K562 (cell line): ENCODE measurements at regions not wholly inside any gene's neighbourhood (a gene's known extent, or its start where the extent isn't known, plus 50 kb on each side); places are given as distances from the start of the nearest gene placed in this dataset.

ENCODE experiments used
- ATAC-seq: fragments of 200-7000 bp; cut with Tn5 transposase; 3 replicates; pipeline ENCODE4 v1.9.1; 2020; ENCODE audit warnings: moderate library complexity
- BruUV-seq: library from RNA; stranded (reverse); fragments of 400-500 nt; replicated peaks from 2 replicates; lab custom pipeline; 2021; lab: Mats Ljungman, UMichigan
- CTCF ChIA-PET: fragments of 300-600 bp; formaldehyde crosslinking; extraction: SDS; loops from one replicate; lab custom pipeline; 2021; ENCODE audit warnings: low intra/inter-chr PET ratio; lab: Yijun Ruan, JAX
- POLR2A ChIA-PET: fragments of 300-600, 350-650 bp; sonication (Branson Sonifier 250); formaldehyde crosslinking; extraction: SDS; loops from one replicate; lab custom pipeline; 2021; ENCODE audit warnings: antibody characterized with exemption, inconsistent platforms; lab: Yijun Ruan, JAX
- DNase-seq, 4 experiments: peaks; one replicate each; pipeline versions ENCODE4 v3.0.0 to v3.0.0-alpha.2; 2011 to 2018; ENCODE audit warnings: low spot score in 3 of 4, mixed read lengths in 3 of 4; ENCODE audit errors: extremely low read depth in 1 of 4
- FAIRE-seq: peaks from 2 replicates; lab custom pipeline; 2011; peaks lifted over from hg19 to GRCh38; lab: Jason Lieb, UNC
- H2AFZ ChIP-seq: 2 replicates; pipeline ENCODE4 v1.6.0; 2011; ENCODE audit warnings: low read depth, low read length, control low read depth, inconsistent platforms
- H3K27ac ChIP-seq: fragments of 200-600 bp; 3 replicates; pipeline ENCODE4 v1.8.0; 2011; ENCODE audit warnings: low read depth, mild to moderate bottlenecking, control low read depth, inconsistent platforms, low read length, moderate library complexity, mixed read lengths; ENCODE audit errors: extremely low read depth
- H3K27me3 ChIP-seq, 2 experiments: fragments of 300-600 bp in 1 of 2; 2 replicates in 1 of 2; 3 replicates in 1 of 2; pipeline versions ENCODE4 v1.6.0 to v1.8.0; 2011; ENCODE audit warnings: inconsistent platforms in 2 of 2, low read length in 2 of 2, mild to moderate bottlenecking in 1 of 2, mixed read lengths in 1 of 2, moderate library complexity in 1 of 2; ENCODE audit not compliant: control insufficient read depth in 2 of 2, insufficient read depth in 2 of 2
- H3K36me3 ChIP-seq: fragments of 300-600 bp; 3 replicates; pipeline ENCODE4 v1.8.0; 2011; ENCODE audit warnings: mild to moderate bottlenecking, low read length, inconsistent platforms; ENCODE audit not compliant: control insufficient read depth, insufficient read depth
- H3K4me1 ChIP-seq, 2 experiments: fragments of 200-600 bp in 1 of 2; replicated peaks in 1 of 2; 2 replicates in 1 of 2; 3 replicates in 1 of 2; pipeline versions ENCODE4 v1.5.1 to v1.8.0; 2011; ENCODE audit warnings: inconsistent platforms in 2 of 2, low read length in 2 of 2, mild to moderate bottlenecking in 1 of 2, mixed read lengths in 1 of 2, moderate library complexity in 1 of 2; ENCODE audit not compliant: control insufficient read depth in 2 of 2, insufficient read depth in 2 of 2
- H3K4me2 ChIP-seq: 2 replicates; pipeline ENCODE4 v1.6.1; 2011; ENCODE audit warnings: low read length, control low read depth, inconsistent platforms, mixed read lengths; ENCODE audit not compliant: insufficient read depth
- H3K4me3 ChIP-seq: fragments of 200-600 bp; sonication (generic), shearing (Covaris generic); 2 replicates; pipeline ENCODE4 v1.5.1; 2016; ENCODE audit warnings: control low read depth, inconsistent platforms
- H3K79me2 ChIP-seq: fragments of 200-600 bp; 3 replicates; pipeline ENCODE4 v1.8.0; 2011; ENCODE audit warnings: low read length, inconsistent platforms; ENCODE audit not compliant: control insufficient read depth, insufficient read depth
- H3K9ac ChIP-seq, 2 experiments: 2 replicates each; pipeline versions ENCODE4 v1.6.0 to v1.6.1; 2011; ENCODE audit warnings: low read depth in 2 of 2, low read length in 2 of 2, control low read depth in 1 of 2, inconsistent platforms in 1 of 2, mild to moderate bottlenecking in 1 of 2, mixed read lengths in 1 of 2; ENCODE audit not compliant: insufficient read depth in 1 of 2
- H3K9me1 ChIP-seq: one replicate; pipeline ENCODE4 v1.6.0; 2011; ENCODE audit warnings: inconsistent platforms, mild to moderate bottlenecking, low read length, moderate library complexity; ENCODE audit not compliant: control insufficient read depth, insufficient read depth
- H3K9me3 ChIP-seq: replicated peaks from 2 replicates; pipeline ENCODE4 v1.5.1; 2011; ENCODE audit warnings: low read depth, low read length, inconsistent platforms; ENCODE audit not compliant: control insufficient read depth, insufficient read depth
- H4K20me1 ChIP-seq: replicated peaks from 2 replicates; pipeline ENCODE4 v1.6.1; 2011; ENCODE audit warnings: low read length, inconsistent platforms, mixed read lengths; ENCODE audit not compliant: control insufficient read depth, insufficient read depth
- AFF1 ChIP-seq, 2 experiments: fragments of 450-650 bp; IDR thresholded peaks; 2 replicates each; pipeline ENCODE4 v1.6.1; 2018; ENCODE audit warnings: mild to moderate bottlenecking in 2 of 2, low read depth in 1 of 2; ENCODE audit not compliant: partially characterized antibody in 2 of 2
- ARID2 ChIP-seq: fragments of 450-650 bp; IDR thresholded peaks from 2 replicates; pipeline ENCODE4 v1.6.1; 2017; ENCODE audit warnings: antibody characterized with exemption, mild to moderate bottlenecking
- ETS2 ChIP-seq: IDR thresholded peaks from 2 replicates; pipeline ENCODE4 v1.6.1; 2016; ENCODE audit warnings: borderline replicate concordance, missing genetic modification characterization, mild to moderate bottlenecking, moderate library complexity, missing compliant biosample characterization; ENCODE audit not compliant: poor library complexity, severe bottlenecking
- HNRNPK ChIP-seq: fragments of 200-400 bp; formaldehyde crosslinking; IDR thresholded peaks from one replicate; pipeline ENCODE4 v1.6.1; 2018; ENCODE audit warnings: mild to moderate bottlenecking, low read depth, low read length; ENCODE audit not compliant: poor library complexity, severe bottlenecking
- IRF2 ChIP-seq: sonication (generic); formaldehyde crosslinking; IDR thresholded peaks from 2 replicates; pipeline ENCODE4 v1.8.1; 2022; ENCODE audit warnings: mild to moderate bottlenecking, missing genetic modification reagents
- KLF6 ChIP-seq: fragments of 250-450 bp; sonication (Bioruptor Pico); IDR thresholded peaks from 2 replicates; pipeline ENCODE4 v1.4.0; 2020; ENCODE audit warnings: mild to moderate bottlenecking, moderate library complexity, borderline replicate concordance
- MTF1 ChIP-seq: fragments of 250-450 bp; sonication (Bioruptor Pico); IDR thresholded peaks from 2 replicates; pipeline ENCODE4 v1.9.0; 2021; ENCODE audit warnings: moderate library complexity, mild to moderate bottlenecking, inconsistent platforms, borderline replicate concordance
- PTBP1 ChIP-seq: fragments of 200-400 bp; formaldehyde crosslinking; IDR thresholded peaks from 2 replicates; pipeline ENCODE4 v1.6.1; 2017; ENCODE audit warnings: low read depth, low read length
- SNAPC5 ChIP-seq: fragments of 250-450 bp; sonication (Bioruptor Pico); IDR thresholded peaks from 2 replicates; pipeline ENCODE4 v1.8.0; 2021; ENCODE audit warnings: moderate library complexity, mild to moderate bottlenecking, inconsistent platforms
- SUPT5H ChIP-seq: fragments of 450-650 bp; IDR thresholded peaks from 2 replicates; pipeline ENCODE4 v1.6.1; 2016
- ZNF280A ChIP-seq: fragments of 450-650 bp; IDR thresholded peaks from 2 replicates; pipeline ENCODE4 v1.6.1; 2018; ENCODE audit warnings: mild to moderate bottlenecking, low read depth; ENCODE audit not compliant: partially characterized antibody
- ZNF311 ChIP-seq: fragments of 250-450 bp; sonication (Bioruptor Pico); IDR thresholded peaks from 2 replicates; pipeline ENCODE4 v1.4.0; 2020; ENCODE audit warnings: mild to moderate bottlenecking, moderate library complexity
- ZNF431 ChIP-seq: sonication (generic); formaldehyde crosslinking; IDR thresholded peaks from 2 replicates; pipeline ENCODE4 v1.8.0; 2022; ENCODE audit warnings: mild to moderate bottlenecking, missing genetic modification reagents
- ZNF699 ChIP-seq: fragments of 250-450 bp; sonication (Bioruptor Pico); IDR thresholded peaks from 2 replicates; pipeline ENCODE4 v1.8.0; 2021; ENCODE audit warnings: mild to moderate bottlenecking, moderate library complexity; ENCODE audit not compliant: insufficient replicate concordance
- ZNF75A ChIP-seq: fragments of 450-650 bp; formaldehyde crosslinking; IDR thresholded peaks from 2 replicates; pipeline ENCODE4 v1.4.0; 2020; ENCODE audit warnings: mild to moderate bottlenecking
- in situ Hi-C: fragments of 300-500 bp; cut with MboI; formaldehyde crosslinking; loops from 4 replicates; pipeline ENCODE4 v1.15.0; 2018; ENCODE audit warnings: inconsistent platforms, mixed read lengths
- intact Hi-C: fragments of 100-400 bp; cut with micrococcal nuclease; formaldehyde crosslinking; loops from 2 replicates; pipeline ENCODE4 v1.14.2; 2022

GRCh38 chr3:146331967-146332366 is 81.1 kb upstream of the PLSCR4 start:
- no peaks in the 10 kb centered on the region for H3K9me3 ChIP-seq
- TF ChIP-seq ZNF75A (CRISPR knock-in tag) (no peak), SUPT5H (no peak), AFF1 (IDR thresholded peaks at IDR 0.05; ENCODE audit: low read depth in 1 of 2, partially characterized antibody in 2 of 2) (no peak), PTBP1 (no peak), ZNF311 (no peak), ETS2 (tag) (no peak), ZNF699 (CRISPR knock-in tag) (no peak), KLF6 (CRISPR knock-in tag) (no peak), ZNF431 (CRISPR knock-in tag) (no peak), MTF1 (CRISPR knock-in tag) (no peak), ZNF280A (no peak), SNAPC5 (CRISPR knock-in tag) (no peak), ARID2 (no peak), IRF2 (CRISPR knock-in tag) (no peak), HNRNPK (no peak)
- in situ Hi-C loops (loop anchor here (25.0 kb wide), 1 partner anchor 255 kb away; no protein-coding TSS in a partner anchor), intact Hi-C loops (no loop called here)
- no peak overlapping the region for H3K27ac ChIP-seq
- no TSS peak for BruUV-seq
- no peak overlapping the region for H2AFZ ChIP-seq
- H3K9ac ChIP-seq: no peak overlapping the region
- ChIA-PET CTCF (interaction anchor here (1.2 kb wide), 1 partner anchor 246 kb away, joined by 4 read pairs; no protein-coding TSS in a partner anchor), POLR2A (no interaction called here)
- no peak overlapping the region for H3K4me3 ChIP-seq
- no peaks in the 10 kb centered on the region for H3K36me3 ChIP-seq
- no peaks in the 10 kb centered on the region for H3K79me2 ChIP-seq
- ATAC-seq (no peak), FAIRE-seq (no peak), DNase-seq (no peak)
- H3K4me2 ChIP-seq: no peak overlapping the region
- H3K27me3 ChIP-seq: no peaks in the 10 kb centered on the region
- no peaks in the 10 kb centered on the region for H4K20me1 ChIP-seq
- no peaks in the 10 kb centered on the region for H3K9me1 ChIP-seq
- H3K4me1 ChIP-seq: no peaks in the 10 kb centered on the region
